Brain pericyte (primary cell): ENCODE measurements at regions not wholly inside any gene's neighbourhood (a gene's known extent, or its start where the extent isn't known, plus 50 kb on each side); places are given as distances from the start of the nearest gene placed in this dataset.

Source experiments
- DNase-seq: peaks from one replicate; pipeline ENCODE4 v3.0.0-alpha.2; 2012; ENCODE audit warnings: low read depth, low spot score

GRCh38 chr1:87678266-87678665, 349.6 kb downstream of the LMO4 start:
- DNase-seq, result no peak

- no peak for DNase-seq
Observed at GRCh38 chr1:87682565-87682964, 353.9 kb downstream of the LMO4 start.

GRCh38 chr1:87683196-87683956, 354.7 kb downstream of the LMO4 start:
- no peak for DNase-seq

GRCh38 chr1:87684194-87684593, 355.5 kb downstream of the LMO4 start:
- DNase-seq, result no peak

GRCh38 chr1:87684713-87685205, 356.1 kb downstream of the LMO4 start:
- DNase-seq, result no peak

GRCh38 chr1:87685311-87686135, 356.8 kb downstream of the LMO4 start:
- no peak for DNase-seq

GRCh38 chr1:87686136-87686495, 357.4 kb downstream of the LMO4 start:
- no peak for DNase-seq

- DNase-seq, result no peak
Observed at GRCh38 chr1:87686671-87687070, 358.0 kb downstream of the LMO4 start.

GRCh38 chr1:87688136-87688535, 359.5 kb downstream of the LMO4 start:
- no peak for DNase-seq

- DNase-seq, result no peak
Observed at GRCh38 chr1:87689487-87689886, 360.8 kb downstream of the LMO4 start.

- DNase-seq, result no peak
Observed at GRCh38 chr1:87696483-87696882, 367.8 kb downstream of the LMO4 start.

- DNase-seq, result no peak
Observed at GRCh38 chr1:87702455-87702854, 373.8 kb downstream of the LMO4 start.

GRCh38 chr1:87705233-87705632, 376.6 kb downstream of the LMO4 start:
- DNase-seq, result no peak

GRCh38 chr1:87706203-87706602, 377.5 kb downstream of the LMO4 start:
- no peak for DNase-seq

GRCh38 chr1:87706779-87707228, 378.1 kb downstream of the LMO4 start:
- DNase-seq, result no peak

- no peak for DNase-seq
Observed at GRCh38 chr1:87707411-87707810, 378.7 kb downstream of the LMO4 start.

GRCh38 chr1:87712261-87713010, 383.8 kb downstream of the LMO4 start:
- no peak for DNase-seq

GRCh38 chr1:87714278-87714677, 385.6 kb downstream of the LMO4 start:
- DNase-seq, result no peak

- DNase-seq, result no peak
Observed at GRCh38 chr1:87715052-87715451, 386.4 kb downstream of the LMO4 start.

GRCh38 chr1:87715471-87715870, 386.8 kb downstream of the LMO4 start:
- no peak for DNase-seq

- DNase-seq, result no peak
Observed at GRCh38 chr1:87717157-87717670, 388.5 kb downstream of the LMO4 start.
